Thyroid gland (tissue), 4 donors: ENCODE measurements at regions not wholly inside any gene's neighbourhood (a gene's known extent, or its start where the extent isn't known, plus 50 kb on each side); places are given as distances from the start of the nearest gene placed in this dataset.

ENCODE experiments used
- POLR2A ChIP-seq, 2 donors: fragments of 450-650 bp; IDR thresholded peaks; one replicate each; pipeline ENCODE4 v1.6.1; 2017; ENCODE audit warnings: antibody characterized with exemption in 2 of 2, mild to moderate bottlenecking in 2 of 2, moderate library complexity in 1 of 2
- TF ChIP-seq, protein P1 (sequence below), 6 experiments: fragments of 200-600 bp in 3 of 6; fragments of 450-650 bp in 3 of 6; sonication (generic) in 3 of 6; IDR thresholded peaks; one replicate each; pipeline ENCODE4 v1.5.1; 2016 to 2019; ENCODE audit warnings: antibody characterized with exemption in 6 of 6, mild to moderate bottlenecking in 2 of 6, inconsistent platforms in 1 of 6, moderate library complexity in 1 of 6

DNA sequence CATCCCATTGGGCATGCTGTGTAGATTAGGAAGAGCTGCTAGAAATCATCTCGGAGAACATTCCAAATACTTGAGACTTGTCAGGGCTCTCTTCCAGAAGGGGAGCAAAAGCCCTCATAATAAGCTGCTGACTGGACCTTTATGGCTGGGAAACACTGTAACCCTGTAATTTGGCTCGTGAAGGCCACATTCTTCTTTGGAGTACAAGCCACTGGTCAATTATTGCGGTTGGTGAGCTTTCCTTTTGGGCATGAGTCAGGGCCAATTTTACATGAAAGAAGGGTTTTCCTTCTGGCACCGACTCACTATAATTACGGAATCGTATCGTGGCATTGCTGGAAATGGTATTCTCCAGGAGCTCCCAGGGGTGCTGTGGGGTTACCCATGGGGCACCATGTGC lies 434.5 kb upstream of the RGMA start:
- TF ChIP-seq, protein P1, sequence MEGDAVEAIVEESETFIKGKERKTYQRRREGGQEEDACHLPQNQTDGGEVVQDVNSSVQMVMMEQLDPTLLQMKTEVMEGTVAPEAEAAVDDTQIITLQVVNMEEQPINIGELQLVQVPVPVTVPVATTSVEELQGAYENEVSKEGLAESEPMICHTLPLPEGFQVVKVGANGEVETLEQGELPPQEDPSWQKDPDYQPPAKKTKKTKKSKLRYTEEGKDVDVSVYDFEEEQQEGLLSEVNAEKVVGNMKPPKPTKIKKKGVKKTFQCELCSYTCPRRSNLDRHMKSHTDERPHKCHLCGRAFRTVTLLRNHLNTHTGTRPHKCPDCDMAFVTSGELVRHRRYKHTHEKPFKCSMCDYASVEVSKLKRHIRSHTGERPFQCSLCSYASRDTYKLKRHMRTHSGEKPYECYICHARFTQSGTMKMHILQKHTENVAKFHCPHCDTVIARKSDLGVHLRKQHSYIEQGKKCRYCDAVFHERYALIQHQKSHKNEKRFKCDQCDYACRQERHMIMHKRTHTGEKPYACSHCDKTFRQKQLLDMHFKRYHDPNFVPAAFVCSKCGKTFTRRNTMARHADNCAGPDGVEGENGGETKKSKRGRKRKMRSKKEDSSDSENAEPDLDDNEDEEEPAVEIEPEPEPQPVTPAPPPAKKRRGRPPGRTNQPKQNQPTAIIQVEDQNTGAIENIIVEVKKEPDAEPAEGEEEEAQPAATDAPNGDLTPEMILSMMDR (IDR thresholded peaks at IDR 0.05): no peak
- no peak for TF ChIP-seq POLR2A (IDR thresholded peaks at IDR 0.05)
